Hepatocyte (in vitro differentiated cells): ENCODE measurements at regions not wholly inside any gene's neighbourhood (a gene's known extent, or its start where the extent isn't known, plus 50 kb on each side); places are given as distances from the start of the nearest gene placed in this dataset.

ENCODE experiments used
- DNase-seq: peaks from one replicate; pipeline ENCODE4 v3.0.0-alpha.2; 2016; ENCODE audit warnings: low spot score
- H2AFZ ChIP-seq: fragments of 200-600 bp; sonication (generic); 2 replicates; pipeline ENCODE4 v1.6.0; 2016; ENCODE audit warnings: antibody characterized with exemption, mild to moderate bottlenecking
- H3K27ac ChIP-seq: fragments of 200-600 bp; sonication (generic); 2 replicates; pipeline ENCODE4 v1.5.1; 2016; ENCODE audit warnings: mild to moderate bottlenecking
- H3K27me3 ChIP-seq: fragments of 200-600 bp; sonication (generic); 2 replicates; pipeline ENCODE4 v1.6.1; 2016
- H3K36me3 ChIP-seq: fragments of 200-600 bp; sonication (generic); replicated peaks from 2 replicates; pipeline ENCODE4 v1.5.1; 2016; ENCODE audit warnings: low read depth; ENCODE audit not compliant: insufficient read depth
- H3K4me1 ChIP-seq: fragments of 200-600 bp; sonication (generic); 2 replicates; pipeline ENCODE4 v1.5.1; 2016; ENCODE audit warnings: mild to moderate bottlenecking, moderate library complexity; ENCODE audit not compliant: insufficient read depth
- H3K4me2 ChIP-seq: fragments of 200-600 bp; sonication (generic); 2 replicates; pipeline ENCODE4 v1.6.0; 2016
- H3K4me3 ChIP-seq: fragments of 200-600 bp; sonication (generic); 2 replicates; pipeline ENCODE4 v1.5.1; 2016; ENCODE audit warnings: mild to moderate bottlenecking
- H3K79me2 ChIP-seq: fragments of 200-600 bp; sonication (generic); 2 replicates; pipeline ENCODE4 v1.6.0; 2017; ENCODE audit warnings: mild to moderate bottlenecking
- H3K9me2 ChIP-seq: fragments of 200-600 bp; sonication (generic); replicated peaks from 2 replicates; pipeline ENCODE4 v1.6.0; 2017; ENCODE audit warnings: mild to moderate bottlenecking; ENCODE audit not compliant: insufficient read depth
- H3K9me3 ChIP-seq: fragments of 200-600 bp; sonication (generic); 2 replicates; pipeline ENCODE4 v1.5.1; 2016; ENCODE audit warnings: low read depth, mild to moderate bottlenecking
- H4K20me1 ChIP-seq: fragments of 200-600 bp; sonication (generic); 2 replicates; pipeline ENCODE4 v1.6.0; 2016; ENCODE audit warnings: mild to moderate bottlenecking; ENCODE audit not compliant: insufficient read depth, poor library complexity, severe bottlenecking
- EZH2 ChIP-seq: fragments of 200-600 bp; sonication (generic); IDR thresholded peaks from 2 replicates; pipeline ENCODE4 v1.6.1; 2016; ENCODE audit warnings: antibody characterized with exemption, mild to moderate bottlenecking, borderline replicate concordance
- EZH2phosphoT487 ChIP-seq: fragments of 200-600 bp; sonication (generic); IDR thresholded peaks from one replicate; pipeline ENCODE4 v1.6.1; 2018; ENCODE audit warnings: antibody characterized with exemption, mild to moderate bottlenecking, low read depth, moderate library complexity; ENCODE audit not compliant: unreplicated experiment, severe bottlenecking
- WGBS: methylation state at CpG from one replicate; pipeline ENCODE4 v1.1.6; 2016; ENCODE audit warnings: low lambda C conversion rate; ENCODE audit errors: missing lambda C conversion rate; 5-methylcytosine and 5-hydroxymethylcytosine counted together
- TF ChIP-seq, protein P1 (sequence below): fragments of 200-600 bp; sonication (generic); IDR thresholded peaks from 2 replicates; pipeline ENCODE4 v1.5.1; 2016; ENCODE audit warnings: antibody characterized with exemption, mild to moderate bottlenecking; ENCODE audit not compliant: poor library complexity

DNA sequence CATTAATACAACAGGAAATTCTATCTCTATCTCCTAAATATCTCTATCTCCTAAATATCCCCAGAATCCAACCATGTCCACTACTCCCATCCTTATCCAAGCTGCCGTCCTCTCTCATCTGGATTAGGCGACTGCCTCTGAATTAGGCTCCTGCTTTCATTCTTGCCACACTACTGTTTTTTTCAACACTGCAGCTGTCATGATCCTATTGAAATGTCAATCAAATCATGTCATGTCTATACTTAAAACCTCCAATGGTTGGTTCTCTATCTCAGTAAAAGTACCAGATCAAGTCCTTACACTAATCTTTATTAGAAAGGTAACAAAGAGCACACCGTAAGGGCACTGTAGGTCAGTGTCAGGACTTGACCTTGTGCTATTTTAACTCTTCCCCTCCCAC, 82.0 kb upstream of the NFIA start:
- TF ChIP-seq EZH2phosphoT487, result no peak
- Histone ChIP-seq H3K36me3 (no peaks in the 10 kb centered on the region), H3K27me3 (no peaks in the 10 kb centered on the region), H3K27ac (no peak overlapping the region), H3K4me3 (no peak overlapping the region), H3K9me2 (no peaks in the 10 kb centered on the region), H3K79me2 (no peaks in the 10 kb centered on the region), H3K4me1 (no peaks in the 10 kb centered on the region), H3K9me3 (no peaks in the 10 kb centered on the region), H3K4me2 (no peak overlapping the region), H2AFZ (no peak overlapping the region), H4K20me1 (no peaks in the 10 kb centered on the region)
- DNase-seq, result no peak
- WGBS, result 85% methylated on average over 3 of the region's 3 CpGs

DNA sequence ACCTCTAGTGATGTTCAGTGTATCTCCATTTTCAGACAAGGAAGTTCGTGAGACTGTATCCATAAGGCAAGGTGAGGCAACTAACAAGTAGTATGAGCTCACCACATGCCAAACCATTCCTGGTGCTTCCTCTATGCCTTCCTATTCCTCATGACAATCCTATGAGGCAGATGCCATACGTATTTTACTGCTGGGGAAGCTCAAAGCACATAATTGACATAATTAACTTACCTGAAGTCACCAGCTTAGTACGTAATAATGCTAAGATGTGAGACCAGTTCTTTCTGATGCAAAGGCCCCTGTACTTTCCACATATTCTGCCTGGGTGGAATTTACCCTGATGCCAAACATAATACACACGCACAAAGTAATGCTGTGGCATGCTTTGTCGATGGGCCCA, 83.6 kb upstream of the NFIA start:
- Histone ChIP-seq H3K27me3 (no peaks in the 10 kb centered on the region), H3K4me3 (no peak overlapping the region), H2AFZ (no peak overlapping the region), H4K20me1 (no peaks in the 10 kb centered on the region), H3K27ac (no peak overlapping the region), H3K9me3 (no peaks in the 10 kb centered on the region), H3K4me2 (no peak overlapping the region), H3K36me3 (no peaks in the 10 kb centered on the region), H3K4me1 (no peaks in the 10 kb centered on the region), H3K79me2 (no peaks in the 10 kb centered on the region), H3K9me2 (no peaks in the 10 kb centered on the region)
- TF ChIP-seq EZH2phosphoT487 (no peak), EZH2 (no peak)
- TF ChIP-seq, protein P1, sequence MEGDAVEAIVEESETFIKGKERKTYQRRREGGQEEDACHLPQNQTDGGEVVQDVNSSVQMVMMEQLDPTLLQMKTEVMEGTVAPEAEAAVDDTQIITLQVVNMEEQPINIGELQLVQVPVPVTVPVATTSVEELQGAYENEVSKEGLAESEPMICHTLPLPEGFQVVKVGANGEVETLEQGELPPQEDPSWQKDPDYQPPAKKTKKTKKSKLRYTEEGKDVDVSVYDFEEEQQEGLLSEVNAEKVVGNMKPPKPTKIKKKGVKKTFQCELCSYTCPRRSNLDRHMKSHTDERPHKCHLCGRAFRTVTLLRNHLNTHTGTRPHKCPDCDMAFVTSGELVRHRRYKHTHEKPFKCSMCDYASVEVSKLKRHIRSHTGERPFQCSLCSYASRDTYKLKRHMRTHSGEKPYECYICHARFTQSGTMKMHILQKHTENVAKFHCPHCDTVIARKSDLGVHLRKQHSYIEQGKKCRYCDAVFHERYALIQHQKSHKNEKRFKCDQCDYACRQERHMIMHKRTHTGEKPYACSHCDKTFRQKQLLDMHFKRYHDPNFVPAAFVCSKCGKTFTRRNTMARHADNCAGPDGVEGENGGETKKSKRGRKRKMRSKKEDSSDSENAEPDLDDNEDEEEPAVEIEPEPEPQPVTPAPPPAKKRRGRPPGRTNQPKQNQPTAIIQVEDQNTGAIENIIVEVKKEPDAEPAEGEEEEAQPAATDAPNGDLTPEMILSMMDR, result no peak
- WGBS, result 92% methylated on average over 5 of the region's 5 CpGs
- no peak for DNase-seq

DNA sequence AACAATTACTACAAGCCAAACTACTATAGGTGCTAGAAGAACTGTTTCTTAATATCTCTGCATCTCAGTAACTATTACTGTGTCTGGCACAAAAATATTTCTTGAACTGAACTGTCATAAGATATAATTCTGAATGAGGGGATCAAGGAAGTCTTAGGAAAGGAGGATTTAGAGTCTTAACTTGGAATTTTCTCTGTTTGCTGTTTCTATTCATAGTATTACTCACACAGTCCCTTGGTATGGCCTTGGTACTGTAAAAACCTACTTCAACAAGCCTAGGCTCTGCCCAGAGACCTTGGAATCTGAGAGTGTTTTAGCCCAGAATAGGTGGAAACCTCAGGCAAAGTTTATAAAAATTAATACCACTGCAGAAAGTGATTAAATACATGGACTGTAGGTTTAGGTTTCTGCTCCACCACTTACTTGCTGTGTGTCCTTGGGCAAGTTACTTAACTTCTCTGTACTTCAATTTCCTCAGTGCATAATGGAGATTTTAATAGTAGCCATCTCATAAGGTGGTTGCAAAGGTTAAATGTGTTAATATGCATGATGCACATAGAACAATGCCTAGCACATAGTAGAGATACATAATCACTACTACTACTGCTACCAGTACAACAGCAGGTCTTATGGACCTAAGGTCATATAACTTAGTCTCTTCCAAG, 87.4 kb upstream of the NFIA start:
- H3K4me2 ChIP-seq, result no peak overlapping the region
- H3K79me2 ChIP-seq, result no peaks in the 10 kb centered on the region
- H3K4me1 ChIP-seq, result peaks cover 4% of the 10 kb centered on the region
- no peak for TF ChIP-seq EZH2
- TF ChIP-seq EZH2phosphoT487, result no peak
- no peak for DNase-seq
- no peaks in the 10 kb centered on the region for H3K36me3 ChIP-seq
- no peak overlapping the region for H3K4me3 ChIP-seq
- H2AFZ ChIP-seq, result no peak overlapping the region
- no peak overlapping the region for H3K27ac ChIP-seq
- H4K20me1 ChIP-seq, result no peaks in the 10 kb centered on the region
- no peaks in the 10 kb centered on the region for H3K9me2 ChIP-seq
- no peaks in the 10 kb centered on the region for H3K27me3 ChIP-seq
- H3K9me3 ChIP-seq, result no peaks in the 10 kb centered on the region

DNA sequence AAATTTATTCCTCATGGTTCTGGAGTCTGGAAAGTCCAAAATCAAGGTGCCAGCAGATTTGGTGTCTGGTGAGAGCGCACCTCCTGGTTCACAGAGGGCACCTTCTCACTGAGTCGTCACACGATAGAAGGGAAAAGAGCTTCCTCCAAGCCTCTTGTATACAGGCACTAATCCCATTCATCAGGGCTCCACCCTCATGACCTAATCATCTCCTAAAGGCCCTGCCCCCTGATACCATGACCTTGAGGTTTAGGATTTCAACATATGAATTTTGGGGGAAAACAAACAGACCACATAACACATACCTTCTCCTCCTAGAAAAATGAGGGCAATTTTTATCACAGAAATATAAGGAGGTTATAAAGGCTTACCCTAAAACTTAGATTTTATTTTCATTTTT, 88.0 kb upstream of the NFIA start:
- Histone ChIP-seq H3K4me2 (no peak overlapping the region), H3K36me3 (no peaks in the 10 kb centered on the region), H2AFZ (no peak overlapping the region), H3K4me1 (peaks cover 9% of the 10 kb centered on the region), H3K9me3 (no peaks in the 10 kb centered on the region), H3K27ac (no peak overlapping the region), H3K79me2 (no peaks in the 10 kb centered on the region), H3K27me3 (no peaks in the 10 kb centered on the region), H4K20me1 (no peaks in the 10 kb centered on the region), H3K9me2 (no peaks in the 10 kb centered on the region), H3K4me3 (no peak overlapping the region)
- TF ChIP-seq EZH2, result no peak
- no peak for TF ChIP-seq EZH2phosphoT487
- whole genome bisulfite sequencing, result 83% methylated on average over 3 of the region's 3 CpGs
- no peak for DNase-seq

DNA sequence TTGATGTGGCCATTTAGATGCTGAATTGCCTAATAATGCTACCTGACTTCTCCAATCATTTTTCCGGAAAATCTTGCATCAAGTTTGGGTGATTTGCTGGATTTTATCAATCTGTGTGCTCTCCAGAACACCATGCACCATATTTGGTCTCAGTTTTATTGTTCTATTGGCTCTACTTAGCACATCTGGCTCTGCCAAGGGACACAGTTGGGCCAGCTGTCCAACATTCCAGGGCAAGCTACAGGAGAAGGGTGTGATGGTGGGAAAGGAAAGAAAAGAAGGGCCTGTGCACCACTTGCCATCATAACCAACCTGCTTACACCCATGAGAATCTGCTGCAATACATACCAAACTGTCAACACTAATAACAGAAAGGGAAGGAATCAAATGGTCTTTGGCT, 90.2 kb upstream of the NFIA start:
- Histone ChIP-seq H3K9me2 (no peaks in the 10 kb centered on the region), H3K79me2 (no peaks in the 10 kb centered on the region), H3K4me3 (no peak overlapping the region), H3K27ac (no peak overlapping the region), H3K27me3 (no peaks in the 10 kb centered on the region), H3K4me2 (no peak overlapping the region), H3K9me3 (no peaks in the 10 kb centered on the region), H2AFZ (no peak overlapping the region), H4K20me1 (no peaks in the 10 kb centered on the region), H3K36me3 (no peaks in the 10 kb centered on the region), H3K4me1 (peaks cover 13% of the 10 kb centered on the region)
- WGBS, result 100% methylated on average over 1 of the region's 1 CpG
- DNase-seq, result no peak
- TF ChIP-seq EZH2phosphoT487, result no peak
